ENCODE measurements at regions not wholly inside any gene's neighbourhood (a gene's known extent, or its start where the extent isn't known, plus 50 kb on each side); places are given as distances from the start of the nearest gene placed in this dataset.

DNA sequence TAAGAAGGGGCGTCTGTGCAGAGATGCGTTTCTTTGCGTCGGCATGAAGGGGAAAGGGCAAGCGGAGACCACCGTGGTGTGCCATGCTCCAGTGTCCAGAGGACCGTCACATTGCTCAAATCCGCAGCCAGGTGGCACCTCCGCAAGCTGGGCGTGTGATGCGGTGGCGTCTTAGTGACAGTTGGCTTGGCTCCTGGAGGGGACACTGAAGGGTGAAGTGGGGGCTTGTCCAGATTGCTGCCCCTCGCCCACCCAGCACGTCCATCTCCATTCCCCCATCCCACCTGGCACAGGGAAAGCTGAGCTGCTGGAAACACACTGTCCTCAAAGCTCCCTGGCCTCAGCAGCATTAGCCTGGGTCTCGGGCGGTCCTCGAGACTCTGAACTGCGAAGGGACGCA lies 135.3 kb downstream of the SOX1 start:
- TF ChIP-seq POLR2A (IDR thresholded peaks at IDR 0.05) (no peak), POLR2AphosphoS5 (IDR thresholded peaks at IDR 0.05; ENCODE audit: insufficient read depth in 1 of 2, low read depth in 1 of 2) (no peak)
- TF ChIP-seq, protein P1, sequence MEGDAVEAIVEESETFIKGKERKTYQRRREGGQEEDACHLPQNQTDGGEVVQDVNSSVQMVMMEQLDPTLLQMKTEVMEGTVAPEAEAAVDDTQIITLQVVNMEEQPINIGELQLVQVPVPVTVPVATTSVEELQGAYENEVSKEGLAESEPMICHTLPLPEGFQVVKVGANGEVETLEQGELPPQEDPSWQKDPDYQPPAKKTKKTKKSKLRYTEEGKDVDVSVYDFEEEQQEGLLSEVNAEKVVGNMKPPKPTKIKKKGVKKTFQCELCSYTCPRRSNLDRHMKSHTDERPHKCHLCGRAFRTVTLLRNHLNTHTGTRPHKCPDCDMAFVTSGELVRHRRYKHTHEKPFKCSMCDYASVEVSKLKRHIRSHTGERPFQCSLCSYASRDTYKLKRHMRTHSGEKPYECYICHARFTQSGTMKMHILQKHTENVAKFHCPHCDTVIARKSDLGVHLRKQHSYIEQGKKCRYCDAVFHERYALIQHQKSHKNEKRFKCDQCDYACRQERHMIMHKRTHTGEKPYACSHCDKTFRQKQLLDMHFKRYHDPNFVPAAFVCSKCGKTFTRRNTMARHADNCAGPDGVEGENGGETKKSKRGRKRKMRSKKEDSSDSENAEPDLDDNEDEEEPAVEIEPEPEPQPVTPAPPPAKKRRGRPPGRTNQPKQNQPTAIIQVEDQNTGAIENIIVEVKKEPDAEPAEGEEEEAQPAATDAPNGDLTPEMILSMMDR (IDR thresholded peaks at IDR 0.05): no peak
- H3K4me1 ChIP-seq: no peaks in the 10 kb centered on the region
- intact Hi-C loops (cut with DNase I): no loop called here
- no peaks in the 10 kb centered on the region for H3K9me3 ChIP-seq
- no peak overlapping the region for H3K4me3 ChIP-seq
- DNase-seq (ENCODE audit: extremely low spot score in 2 of 2): no peak
- H3K27me3 ChIP-seq: no peaks in the 10 kb centered on the region
- no peaks in the 10 kb centered on the region for H3K36me3 ChIP-seq
- H3K27ac ChIP-seq: no peak overlapping the region

DNA sequence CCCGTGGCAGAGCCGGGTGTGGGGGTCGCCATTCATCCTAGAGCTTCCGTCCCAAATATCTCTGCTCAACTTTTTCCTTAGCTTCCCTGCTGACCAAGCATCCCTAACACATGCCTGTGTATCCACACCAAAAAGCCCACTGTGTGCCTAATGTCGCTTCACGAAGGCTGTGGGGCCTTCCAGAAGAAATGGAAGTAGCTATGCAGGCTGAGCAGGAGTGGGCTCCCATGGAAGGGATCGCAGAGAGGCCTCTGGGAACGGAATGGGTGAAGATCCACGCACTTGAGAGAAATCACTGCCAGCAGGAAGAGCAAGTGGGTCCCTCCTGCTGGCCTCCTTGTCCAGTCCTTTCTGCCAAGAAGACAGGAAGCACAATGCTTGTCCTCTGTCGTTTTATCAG lies 136.0 kb downstream of the SOX1 start:
- Histone ChIP-seq H3K4me3 (no peak overlapping the region), H3K9me3 (no peaks in the 10 kb centered on the region), H3K27ac (no peak overlapping the region), H3K4me1 (no peaks in the 10 kb centered on the region), H3K36me3 (no peaks in the 10 kb centered on the region), H3K27me3 (no peaks in the 10 kb centered on the region)
- TF ChIP-seq POLR2A (IDR thresholded peaks at IDR 0.05) (no peak), POLR2AphosphoS5 (IDR thresholded peaks at IDR 0.05; ENCODE audit: insufficient read depth in 1 of 2, low read depth in 1 of 2) (no peak)
- TF ChIP-seq, protein P1 (IDR thresholded peaks at IDR 0.05): no peak
- DNase-seq (ENCODE audit: extremely low spot score in 2 of 2): no peak
- intact Hi-C loops (cut with DNase I): no loop called here

GRCh38 chr13:112203614-112204013 lies 136.7 kb downstream of the SOX1 start:
- Histone ChIP-seq H3K36me3 (no peaks in the 10 kb centered on the region), H3K27ac (no peak overlapping the region), H3K4me1 (no peaks in the 10 kb centered on the region), H3K27me3 (no peaks in the 10 kb centered on the region), H3K9me3 (no peaks in the 10 kb centered on the region), H3K4me3 (no peak overlapping the region)
- TF ChIP-seq POLR2AphosphoS5 (IDR thresholded peaks at IDR 0.05; ENCODE audit: insufficient read depth in 1 of 2, low read depth in 1 of 2) (no peak), POLR2A (IDR thresholded peaks at IDR 0.05) (no peak)
- TF ChIP-seq, protein P1 (IDR thresholded peaks at IDR 0.05): no peak
- intact Hi-C loops (cut with DNase I): no loop called here
- DNase-seq (ENCODE audit: extremely low spot score in 2 of 2): no peak

DNA sequence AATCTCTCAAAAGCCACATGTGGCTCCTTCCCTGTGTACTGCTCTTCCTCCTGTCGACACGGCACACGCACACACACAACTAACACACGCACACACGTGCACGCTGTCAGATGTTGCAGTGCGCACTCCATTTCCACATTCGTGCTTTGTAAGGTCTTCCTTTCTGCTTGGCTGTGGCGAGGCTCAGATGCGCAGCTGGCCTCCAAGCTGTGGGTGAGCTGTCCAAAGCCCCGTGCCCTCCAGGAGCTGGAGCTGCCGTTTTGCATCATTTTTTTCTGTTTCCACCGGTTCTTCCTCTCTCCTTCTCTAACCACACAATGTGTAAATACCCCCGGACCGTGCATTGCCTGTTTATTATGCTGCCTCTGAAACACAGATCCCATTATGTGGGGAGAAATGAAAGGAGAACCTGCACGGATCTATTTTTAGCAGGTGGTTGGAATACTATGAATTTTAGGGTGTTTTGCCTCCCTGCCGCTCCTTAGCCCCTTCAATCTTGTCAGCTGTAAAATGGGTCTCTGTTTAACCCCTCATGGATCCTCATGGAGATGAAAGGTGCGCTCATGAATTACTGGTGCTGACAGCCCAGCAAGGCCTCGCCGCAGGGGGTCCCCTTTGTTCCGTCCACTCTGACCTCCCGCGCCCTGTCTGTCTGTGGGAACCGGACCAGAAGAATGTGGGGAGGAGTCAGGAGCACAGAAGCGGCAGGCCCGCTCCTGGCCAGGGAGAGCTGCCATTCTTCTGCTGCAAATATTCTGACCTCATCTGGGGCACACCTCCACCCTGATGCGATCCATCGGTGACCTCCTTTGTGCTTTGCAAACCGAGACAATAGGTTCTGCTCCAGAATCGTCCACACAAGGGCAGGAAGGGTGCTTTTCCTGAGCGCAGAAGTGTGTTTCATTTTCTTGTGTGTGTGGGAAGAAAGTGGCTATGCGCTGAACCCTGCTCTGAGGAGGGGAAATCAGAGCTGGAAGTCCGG lies 137.7 kb downstream of the SOX1 start:
- H3K27me3 ChIP-seq: no peaks in the 10 kb centered on the region
- no peak overlapping the region for H3K27ac ChIP-seq
- H3K4me1 ChIP-seq: no peaks in the 10 kb centered on the region
- intact Hi-C loops (cut with DNase I): no loop called here
- no peak for DNase-seq (ENCODE audit: extremely low spot score in 2 of 2)
- no peak for TF ChIP-seq POLR2AphosphoS5 (IDR thresholded peaks at IDR 0.05; ENCODE audit: insufficient read depth in 1 of 2, low read depth in 1 of 2)
- H3K36me3 ChIP-seq: no peaks in the 10 kb centered on the region
- no peak overlapping the region for H3K4me3 ChIP-seq
- no peaks in the 10 kb centered on the region for H3K9me3 ChIP-seq

DNA sequence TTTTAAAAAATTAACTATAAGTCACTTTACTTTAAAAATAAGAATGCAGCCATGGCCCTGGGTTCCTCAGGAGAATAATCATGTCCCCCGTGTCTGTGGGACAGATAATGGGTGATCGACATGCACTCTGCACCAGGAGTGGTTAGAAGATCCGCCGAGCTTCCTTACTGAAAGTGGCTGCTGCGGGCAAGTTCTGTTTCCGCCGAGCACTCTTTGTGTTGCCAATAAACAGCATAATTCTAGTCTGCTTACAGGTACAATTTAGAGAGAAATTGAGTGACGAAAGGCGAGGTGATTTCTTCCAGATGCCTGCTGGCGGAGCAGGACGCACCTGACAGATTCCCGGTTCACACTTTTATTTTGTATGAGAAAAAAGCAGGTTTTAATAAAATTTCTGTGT lies 139.0 kb downstream of the SOX1 start:
- intact Hi-C loops (cut with DNase I): no loop called here
- no peak for TF ChIP-seq POLR2A (IDR thresholded peaks at IDR 0.05)
- TF ChIP-seq POLR2AphosphoS5 (IDR thresholded peaks at IDR 0.05; ENCODE audit: insufficient read depth in 1 of 2, low read depth in 1 of 2): no peak
- TF ChIP-seq, protein P1 (IDR thresholded peaks at IDR 0.05): no peak
- DNase-seq (ENCODE audit: extremely low spot score in 2 of 2): no peak
- H3K4me1 ChIP-seq: no peaks in the 10 kb centered on the region
- no peaks in the 10 kb centered on the region for H3K36me3 ChIP-seq
- no peak overlapping the region for H3K27ac ChIP-seq
- H3K27me3 ChIP-seq: no peaks in the 10 kb centered on the region
- H3K4me3 ChIP-seq: no peak overlapping the region
- H3K9me3 ChIP-seq: no peaks in the 10 kb centered on the region
